PC-3 (cell line): ENCODE measurements at regions not wholly inside any gene's neighbourhood (a gene's known extent, or its start where the extent isn't known, plus 50 kb on each side); places are given as distances from the start of the nearest gene placed in this dataset.

Experiments used
- ATAC-seq: fragments of 200-7000 bp; cut with Tn5 transposase; 2 replicates; pipeline ENCODE4 v1.9.1; 2020; ENCODE audit warnings: mild to moderate bottlenecking, moderate library complexity
- BruUV-seq: library from RNA; stranded (reverse); fragments of 400-500 nt; replicated peaks from 2 replicates; lab custom pipeline; 2021; lab: Mats Ljungman, UMichigan
- CTCF ChIA-PET: fragments of 300-600 bp; sonication (Branson Sonifier 250); formaldehyde crosslinking; loops from one replicate; lab custom pipeline; 2022; ENCODE audit warnings: antibody characterized with exemption; lab: Charles Lee
- POLR2A ChIA-PET: fragments of 300-600 bp; sonication (Branson Sonifier 250); formaldehyde crosslinking; loops from one replicate; lab custom pipeline; 2022; ENCODE audit warnings: antibody characterized with exemption; ENCODE audit not compliant: unreplicated experiment; lab: Charles Lee
- DNase-seq: peaks from one replicate; pipeline ENCODE4 v3.0.0-alpha.2; 2015
- H2AFZ ChIP-seq: fragments of 300-600 bp; sonication (generic); 2 replicates; pipeline ENCODE4 v1.6.0; 2016; ENCODE audit warnings: antibody characterized with exemption, low read length
- H3F3A ChIP-seq: fragments of 300-600 bp; sonication (generic); one replicate; pipeline ENCODE4 v1.6.0; 2017; ENCODE audit warnings: antibody characterized with exemption, low read length, control low read depth, mild to moderate bottlenecking; ENCODE audit not compliant: unreplicated experiment
- H3K27ac ChIP-seq: fragments of 300-600 bp; sonication (generic); 2 replicates; pipeline ENCODE4 v1.5.1; 2016; ENCODE audit warnings: mild to moderate bottlenecking, low read length
- H3K27me3 ChIP-seq: fragments of 300-600 bp; sonication (generic); 2 replicates; pipeline ENCODE4 v1.6.1; 2016; ENCODE audit warnings: low read length, mixed read lengths
- H3K36me3 ChIP-seq: fragments of 300-600 bp; sonication (generic); 2 replicates; pipeline ENCODE4 v1.6.1; 2016; ENCODE audit warnings: low read depth, mixed run types, low read length, mixed read lengths
- H3K4me1 ChIP-seq: fragments of 300-600 bp; sonication (generic); 2 replicates; pipeline ENCODE4 v1.5.1; 2016; ENCODE audit warnings: low read length; ENCODE audit not compliant: insufficient read depth
- H3K4me2 ChIP-seq: fragments of 300-600 bp; sonication (generic); 2 replicates; pipeline ENCODE4 v1.6.0; 2016; ENCODE audit warnings: low read length
- H3K4me3 ChIP-seq: fragments of 300-600 bp; sonication (generic); 2 replicates; pipeline ENCODE4 v1.5.1; 2016; ENCODE audit warnings: mild to moderate bottlenecking, low read length, mixed read lengths
- H3K79me2 ChIP-seq: fragments of 300-600 bp; sonication (generic); 2 replicates; pipeline ENCODE4 v1.6.1; 2017; ENCODE audit warnings: low read length, mixed read lengths
- H3K9ac ChIP-seq: fragments of 300-600 bp; sonication (generic); 2 replicates; pipeline ENCODE4 v1.6.0; 2016; ENCODE audit warnings: mild to moderate bottlenecking, low read length
- H3K9me2 ChIP-seq: fragments of 300-600 bp; sonication (generic); replicated peaks from 2 replicates; pipeline ENCODE4 v1.6.1; 2016; ENCODE audit warnings: mixed run types, low read length, mixed read lengths
- H3K9me3 ChIP-seq: fragments of 300-600 bp; sonication (generic); 2 replicates; pipeline ENCODE4 v1.6.1; 2016; ENCODE audit warnings: low read length, mixed read lengths
- H4K20me1 ChIP-seq: fragments of 300-600 bp; sonication (generic); 2 replicates; pipeline ENCODE4 v1.6.1; 2016; ENCODE audit warnings: low read length, mixed read lengths
- CTCF ChIP-seq: fragments of 300-600 bp; sonication (generic); conservative IDR thresholded peaks from 2 replicates; pipeline ENCODE4 v1.5.1; 2017; ENCODE audit warnings: antibody characterized with exemption, low read depth, mild to moderate bottlenecking, low read length
- EZH2 ChIP-seq: fragments of 300-600 bp; sonication (generic); IDR thresholded peaks from one replicate; pipeline ENCODE4 v1.6.1; 2017; ENCODE audit warnings: antibody characterized with exemption, mild to moderate bottlenecking, low read length; ENCODE audit not compliant: unreplicated experiment
- EZH2phosphoT487 ChIP-seq: fragments of 300-600 bp; sonication (generic); IDR thresholded peaks from 2 replicates; pipeline ENCODE4 v1.6.1; 2018; ENCODE audit warnings: mild to moderate bottlenecking, antibody characterized with exemption, low read length, borderline replicate concordance
- intact Hi-C: fragments of 100-400 bp; cut with micrococcal nuclease; formaldehyde crosslinking; loops from 2 replicates; pipeline ENCODE4 v1.9.0; 2023

GRCh38 chr20:6848041-6848440 is 80.6 kb downstream of the BMP2 start:
- ChIA-PET CTCF (no interaction called here), POLR2A (no interaction called here)
- DNase-seq = no peak
- no peak for TF ChIP-seq EZH2
- no peak for TF ChIP-seq EZH2phosphoT487
- TF ChIP-seq CTCF = no peak
- Histone ChIP-seq H3K4me3 (no peak overlapping the region), H3K4me2 (no peak overlapping the region), H3K79me2 (no peaks in the 10 kb centered on the region), H3F3A (no peaks in the 10 kb centered on the region), H3K9me3 (no peaks in the 10 kb centered on the region), H3K36me3 (no peaks in the 10 kb centered on the region), H2AFZ (no peak overlapping the region), H3K9ac (no peak overlapping the region), H4K20me1 (no peaks in the 10 kb centered on the region), H3K9me2 (no peaks in the 10 kb centered on the region), H3K4me1 (no peaks in the 10 kb centered on the region), H3K27ac (no peak overlapping the region), H3K27me3 (peaks cover 68% of the 10 kb centered on the region)
- BruUV-seq = no TSS peak
- intact Hi-C loops = no loop called here
- no peak for ATAC-seq

GRCh38 chr20:6848992-6849391 is 81.5 kb downstream of the BMP2 start:
- intact Hi-C loops = no loop called here
- H3K4me2 ChIP-seq = no peak overlapping the region
- POLR2A ChIA-PET = no interaction called here

GRCh38 chr20:6851136-6851535 is 83.7 kb downstream of the BMP2 start:
- BruUV-seq = no TSS peak
- DNase-seq (no peak), ATAC-seq (no peak)
- Histone ChIP-seq H3K9me2 (no peaks in the 10 kb centered on the region), H3K4me2 (no peak overlapping the region), H3K9me3 (no peaks in the 10 kb centered on the region), H3K79me2 (no peaks in the 10 kb centered on the region), H3K4me1 (no peaks in the 10 kb centered on the region), H4K20me1 (no peaks in the 10 kb centered on the region), H3F3A (no peaks in the 10 kb centered on the region), H2AFZ (no peak overlapping the region), H3K27me3 (peaks cover 57% of the 10 kb centered on the region), H3K27ac (no peak overlapping the region), H3K36me3 (no peaks in the 10 kb centered on the region), H3K4me3 (no peak overlapping the region), H3K9ac (no peak overlapping the region)
- ChIA-PET CTCF (no interaction called here), POLR2A (no interaction called here)
- TF ChIP-seq EZH2phosphoT487 (no peak), CTCF (no peak), EZH2 (no peak)
- intact Hi-C loops = no loop called here

More at GRCh38 chr20:6848992-6849391, 81.5 kb downstream of the BMP2 start:
- Histone ChIP-seq H3F3A (no peaks in the 10 kb centered on the region), H3K9ac (no peak overlapping the region), H2AFZ (no peak overlapping the region), H3K9me3 (no peaks in the 10 kb centered on the region), H3K27ac (no peak overlapping the region), H3K4me3 (no peak overlapping the region), H4K20me1 (no peaks in the 10 kb centered on the region), H3K4me1 (no peaks in the 10 kb centered on the region), H3K27me3 (peaks cover 61% of the 10 kb centered on the region), H3K9me2 (no peaks in the 10 kb centered on the region), H3K79me2 (no peaks in the 10 kb centered on the region), H3K36me3 (no peaks in the 10 kb centered on the region)
- no peak for DNase-seq
- ATAC-seq = no peak
- BruUV-seq = no TSS peak
- TF ChIP-seq EZH2 = no peak
- CTCF ChIA-PET = no interaction called here
